Adrenal gland (tissue), 5 donors: ENCODE measurements at regions not wholly inside any gene's neighbourhood (a gene's known extent, or its start where the extent isn't known, plus 50 kb on each side); places are given as distances from the start of the nearest gene placed in this dataset.

ENCODE experiments used
- POLR2A ChIP-seq, 2 donors: fragments of 450-650 bp; IDR thresholded peaks; one replicate each; pipeline ENCODE4 v1.6.1; 2017; ENCODE audit warnings: antibody characterized with exemption in 2 of 2, mild to moderate bottlenecking in 2 of 2, moderate library complexity in 1 of 2
- TF ChIP-seq, protein P1 (sequence below), 6 experiments: fragments of 450-650 bp in 4 of 6; fragments of 200-600 bp in 2 of 6; sonication (generic) in 1 of 6; IDR thresholded peaks; 1 replicate in 5 of 6; 2 replicates in 1 of 6; pipeline versions ENCODE4 v1.5.1 to v1.8.0; 2016 to 2021; ENCODE audit warnings: antibody characterized with exemption in 6 of 6, mild to moderate bottlenecking in 2 of 6, moderate library complexity in 1 of 6
- donor health status: DM: no; HTN: no; CAD: no.

DNA sequence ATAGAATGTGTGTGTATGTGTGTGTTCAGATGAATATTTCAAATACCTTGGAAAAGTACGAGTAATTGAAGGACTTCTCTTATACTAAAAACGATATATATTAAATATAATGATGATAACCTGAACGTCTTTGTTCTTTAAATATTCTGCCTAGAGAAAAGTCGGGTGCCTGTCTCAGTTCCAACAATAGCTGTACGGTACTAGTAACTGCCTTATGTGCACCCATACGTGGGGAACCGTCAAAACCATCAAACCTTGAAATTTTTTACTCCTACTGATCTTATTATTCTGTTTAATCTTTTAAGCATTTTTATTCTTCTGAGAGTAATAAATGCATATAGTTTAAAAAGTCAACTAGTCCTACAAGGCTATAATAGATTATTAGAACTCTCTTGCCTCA lies 1045.7 kb downstream of the C4orf33 start:
- TF ChIP-seq, protein P1, sequence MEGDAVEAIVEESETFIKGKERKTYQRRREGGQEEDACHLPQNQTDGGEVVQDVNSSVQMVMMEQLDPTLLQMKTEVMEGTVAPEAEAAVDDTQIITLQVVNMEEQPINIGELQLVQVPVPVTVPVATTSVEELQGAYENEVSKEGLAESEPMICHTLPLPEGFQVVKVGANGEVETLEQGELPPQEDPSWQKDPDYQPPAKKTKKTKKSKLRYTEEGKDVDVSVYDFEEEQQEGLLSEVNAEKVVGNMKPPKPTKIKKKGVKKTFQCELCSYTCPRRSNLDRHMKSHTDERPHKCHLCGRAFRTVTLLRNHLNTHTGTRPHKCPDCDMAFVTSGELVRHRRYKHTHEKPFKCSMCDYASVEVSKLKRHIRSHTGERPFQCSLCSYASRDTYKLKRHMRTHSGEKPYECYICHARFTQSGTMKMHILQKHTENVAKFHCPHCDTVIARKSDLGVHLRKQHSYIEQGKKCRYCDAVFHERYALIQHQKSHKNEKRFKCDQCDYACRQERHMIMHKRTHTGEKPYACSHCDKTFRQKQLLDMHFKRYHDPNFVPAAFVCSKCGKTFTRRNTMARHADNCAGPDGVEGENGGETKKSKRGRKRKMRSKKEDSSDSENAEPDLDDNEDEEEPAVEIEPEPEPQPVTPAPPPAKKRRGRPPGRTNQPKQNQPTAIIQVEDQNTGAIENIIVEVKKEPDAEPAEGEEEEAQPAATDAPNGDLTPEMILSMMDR (IDR thresholded peaks at IDR 0.05), result no peak
- TF ChIP-seq POLR2A (IDR thresholded peaks at IDR 0.05), result no peak
